ENCODE measurements at regions not wholly inside any gene's neighbourhood (a gene's known extent, or its start where the extent isn't known, plus 50 kb on each side); places are given as distances from the start of the nearest gene placed in this dataset.

- no peak for DNase-seq (ENCODE audit: low read depth in 3 of 3, low spot score in 2 of 3)
These were observed 141.5 kb downstream of the VEGFA start for GRCh38 chr6:43911354-43912115.

- DNase-seq (ENCODE audit: low read depth in 3 of 3, low spot score in 2 of 3) = no peak
These were observed 140.8 kb downstream of the VEGFA start for GRCh38 chr6:43910638-43911353.

GRCh38 chr6:43910149-43910637 is 140.2 kb downstream of the VEGFA start:
- no peak for DNase-seq (ENCODE audit: low read depth in 3 of 3, low spot score in 2 of 3)

GRCh38 chr6:43909474-43910148 is 139.6 kb downstream of the VEGFA start:
- DNase-seq (ENCODE audit: low read depth in 3 of 3, low spot score in 2 of 3) = no peak

GRCh38 chr6:43907789-43908472 is 137.9 kb downstream of the VEGFA start:
- DNase-seq (ENCODE audit: low read depth in 3 of 3, low spot score in 2 of 3) = no peak

- no peak for DNase-seq (ENCODE audit: low read depth in 3 of 3, low spot score in 2 of 3)
These were observed 137.3 kb downstream of the VEGFA start for GRCh38 chr6:43907312-43907711.

DNA sequence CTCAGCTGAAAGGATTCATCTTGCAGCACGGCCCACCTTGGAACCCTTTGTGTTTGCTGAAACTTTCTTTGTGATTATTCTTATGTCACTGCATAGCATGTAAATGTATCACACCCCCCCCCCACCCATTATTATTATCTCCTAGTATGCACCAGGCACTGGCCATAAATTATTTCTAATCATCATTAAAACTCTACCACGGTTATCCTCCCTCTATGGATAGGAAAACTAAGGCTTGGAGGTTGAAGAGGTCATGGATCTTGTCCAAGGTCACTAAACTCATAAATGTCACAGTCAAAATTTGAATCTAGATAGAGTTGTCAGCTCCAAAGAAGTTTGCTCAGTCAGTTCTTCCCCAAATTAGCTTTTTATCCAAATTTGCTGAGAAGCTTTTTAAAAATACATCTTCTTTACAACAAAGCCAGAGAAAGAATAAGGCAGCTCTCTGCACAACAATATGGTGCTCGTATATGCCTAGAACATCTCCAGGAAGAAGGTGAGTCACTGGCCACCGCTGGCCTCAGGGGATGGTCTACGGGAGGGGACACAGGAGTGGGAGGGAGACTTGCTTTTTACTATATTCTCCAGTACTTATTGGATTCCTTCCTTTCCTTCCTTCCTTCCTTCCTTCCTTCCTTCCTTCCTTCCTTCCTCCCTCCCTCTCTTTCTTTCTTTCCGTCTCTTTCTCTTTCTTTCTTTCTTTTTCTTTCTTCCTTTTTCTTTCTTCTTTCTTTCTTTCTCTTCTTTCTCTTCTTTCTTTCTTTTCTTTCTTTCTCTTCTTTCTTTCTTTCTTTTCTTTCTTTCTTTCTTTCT is 134.5 kb downstream of the VEGFA start:
- no peak for DNase-seq (ENCODE audit: low read depth in 3 of 3, low spot score in 2 of 3)

GRCh38 chr6:43903739-43904290 is 133.8 kb downstream of the VEGFA start:
- no peak for DNase-seq (ENCODE audit: low read depth in 3 of 3, low spot score in 2 of 3)

DNA sequence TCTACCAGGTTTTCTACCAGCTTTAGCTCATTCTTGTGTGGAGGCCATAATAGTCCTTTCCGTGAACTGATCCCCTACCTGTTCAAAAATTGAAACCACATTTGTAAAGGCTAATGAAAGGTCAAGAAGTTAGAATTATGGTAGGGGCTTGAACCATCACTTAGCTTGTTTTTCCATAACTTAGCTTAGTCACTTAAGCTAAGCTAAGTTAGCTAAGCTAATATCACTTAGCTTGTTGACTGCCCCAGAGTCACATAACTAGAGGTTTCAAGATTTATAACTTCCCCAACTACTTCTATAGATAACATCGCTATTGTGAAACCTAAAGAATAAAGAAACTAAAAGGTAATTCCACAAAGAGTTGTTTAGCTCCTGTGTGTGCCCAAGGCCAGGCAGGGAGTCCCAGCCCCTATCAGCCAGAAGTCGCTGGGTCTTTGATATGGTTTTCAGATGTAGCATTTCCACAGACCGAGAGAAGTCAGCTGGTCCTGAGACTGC is 131.8 kb downstream of the VEGFA start:
- DNase-seq (ENCODE audit: low read depth in 3 of 3, low spot score in 2 of 3) = no peak

DNA sequence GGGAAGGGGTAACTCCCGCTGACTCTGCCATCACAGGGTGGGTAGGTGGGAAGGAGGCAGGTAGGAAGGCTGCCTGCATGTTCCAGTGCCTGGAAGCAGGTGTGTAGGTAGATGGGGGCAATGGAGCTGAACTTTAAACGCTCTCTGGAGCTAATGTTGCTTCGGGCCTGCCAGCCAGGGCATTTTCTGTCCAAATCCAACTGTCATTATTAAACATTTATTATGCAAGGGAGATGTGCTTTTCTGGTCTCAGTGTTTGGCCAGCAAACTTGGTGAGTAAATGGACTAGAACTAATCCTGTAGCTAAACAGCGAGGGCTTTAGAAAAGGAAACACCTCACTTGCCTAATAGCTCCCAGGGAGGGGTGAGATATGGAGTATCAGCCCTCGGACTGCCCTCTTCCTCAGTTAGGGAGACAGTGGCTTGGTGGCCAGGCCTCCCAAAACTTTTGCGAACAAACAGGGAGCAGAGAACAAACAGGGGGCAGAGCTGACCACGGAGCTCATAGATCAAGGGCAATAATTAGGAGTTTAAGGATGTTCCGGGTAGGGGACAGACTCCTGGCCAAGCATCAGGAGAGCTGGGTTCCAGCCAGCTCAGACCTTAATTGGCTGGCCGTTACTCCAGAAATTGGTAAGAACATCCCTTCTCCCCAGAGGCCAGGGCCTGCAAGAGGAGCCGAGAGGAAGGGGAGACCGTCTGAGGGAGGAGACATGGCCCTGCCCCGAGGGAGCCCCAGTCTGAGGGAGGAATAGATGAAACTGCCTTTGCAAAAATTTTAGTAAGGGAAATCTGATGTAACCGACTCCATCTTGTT is 131.1 kb downstream of the VEGFA start:
- DNase-seq (ENCODE audit: low read depth in 3 of 3, low spot score in 2 of 3) = no peak

GRCh38 chr6:43900560-43900915 is 130.5 kb downstream of the VEGFA start:
- no peak for DNase-seq (ENCODE audit: low read depth in 3 of 3, low spot score in 2 of 3)

DNA sequence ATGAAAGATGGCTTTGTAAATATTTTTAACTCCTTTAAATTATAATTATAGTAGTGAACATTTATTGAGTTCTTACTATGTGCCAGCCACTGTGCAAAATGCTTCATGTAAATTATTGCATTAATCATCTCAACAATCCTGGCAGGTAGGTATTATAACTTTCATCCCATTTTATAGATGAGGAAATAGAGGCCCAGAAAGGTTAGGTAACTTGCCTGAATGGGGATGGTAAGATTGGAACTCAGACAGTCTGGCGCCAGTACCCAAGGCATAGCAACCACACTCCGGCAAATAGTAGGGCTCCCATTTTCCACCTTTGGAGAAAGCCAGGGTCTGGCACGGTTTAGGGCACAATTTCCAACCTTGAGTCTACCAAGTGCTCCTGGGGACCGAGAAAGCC is 129.8 kb downstream of the VEGFA start:
- DNase-seq (ENCODE audit: low read depth in 3 of 3, low spot score in 2 of 3) = no peak

DNA sequence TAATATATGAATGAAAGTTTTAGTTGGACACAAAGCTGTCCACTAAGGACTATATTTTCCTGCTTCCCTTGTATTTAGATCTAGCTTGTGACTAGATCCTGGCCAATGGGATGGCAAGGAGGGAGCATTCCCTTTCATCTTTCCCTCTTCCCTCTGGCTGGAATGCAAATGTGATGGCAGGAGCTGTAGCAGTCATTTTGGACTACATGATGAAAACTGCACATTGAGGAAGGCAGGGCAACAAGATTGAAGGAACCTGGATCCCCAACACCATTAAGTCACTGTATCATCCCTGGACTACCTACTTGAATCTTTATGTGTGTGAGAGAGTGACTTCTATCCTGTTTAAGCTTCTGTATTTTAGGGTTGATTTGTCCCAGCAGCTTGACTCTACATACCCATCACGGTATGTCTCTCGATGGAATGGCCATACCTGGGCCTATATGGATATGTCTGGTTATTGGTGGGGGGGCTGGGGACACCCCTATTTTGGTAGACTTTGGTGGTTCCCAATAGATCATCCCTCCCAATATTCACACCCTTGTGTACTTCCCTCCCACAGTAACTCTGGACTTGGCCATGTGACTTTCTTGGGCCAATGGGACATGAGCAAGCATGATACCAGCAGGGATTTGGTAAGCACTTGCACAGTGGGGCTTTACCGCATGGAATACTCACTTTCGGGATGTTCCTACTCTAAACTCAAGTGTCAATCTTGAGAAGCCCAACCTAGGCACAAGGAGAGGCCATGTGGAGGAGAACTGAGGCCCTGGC is 128.5 kb downstream of the VEGFA start:
- DNase-seq (ENCODE audit: low read depth in 3 of 3, low spot score in 2 of 3) = no peak

DNA sequence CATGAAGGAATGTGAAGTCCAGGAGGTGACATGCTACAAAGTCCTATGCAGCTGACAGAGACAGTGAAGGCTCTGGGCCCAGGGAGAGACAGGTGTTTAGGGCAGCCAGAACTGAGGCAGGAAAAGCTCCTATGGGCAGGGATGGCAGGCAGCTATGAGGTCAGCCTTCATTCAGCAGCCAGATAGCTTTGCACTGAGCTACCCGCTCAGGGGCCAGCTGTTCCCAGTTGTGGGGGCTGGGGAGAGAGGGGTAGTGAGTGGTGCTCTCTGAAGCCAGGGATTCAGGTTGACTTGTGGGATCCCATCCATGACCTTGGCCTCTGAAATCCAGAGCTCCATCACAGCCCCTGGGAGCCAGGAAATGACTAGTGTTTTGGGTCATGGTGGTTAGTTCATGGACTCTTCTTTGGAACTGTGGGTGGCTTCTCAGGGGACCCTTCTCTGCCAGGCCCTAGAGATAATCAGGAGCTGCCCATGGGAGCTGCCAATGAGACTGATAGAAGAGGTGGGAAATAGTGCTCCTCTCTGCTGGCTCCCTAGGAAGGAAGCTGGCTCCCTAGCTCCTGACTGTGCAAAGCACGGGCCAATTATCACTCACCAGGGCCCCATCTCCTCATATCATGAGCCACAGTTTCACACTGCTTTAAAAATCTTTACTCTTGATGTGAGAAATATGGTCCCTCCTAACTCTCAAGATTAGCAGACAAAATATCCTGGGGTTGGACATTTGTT is 127.7 kb downstream of the VEGFA start:
- no peak for DNase-seq (ENCODE audit: low read depth in 3 of 3, low spot score in 2 of 3)

DNA sequence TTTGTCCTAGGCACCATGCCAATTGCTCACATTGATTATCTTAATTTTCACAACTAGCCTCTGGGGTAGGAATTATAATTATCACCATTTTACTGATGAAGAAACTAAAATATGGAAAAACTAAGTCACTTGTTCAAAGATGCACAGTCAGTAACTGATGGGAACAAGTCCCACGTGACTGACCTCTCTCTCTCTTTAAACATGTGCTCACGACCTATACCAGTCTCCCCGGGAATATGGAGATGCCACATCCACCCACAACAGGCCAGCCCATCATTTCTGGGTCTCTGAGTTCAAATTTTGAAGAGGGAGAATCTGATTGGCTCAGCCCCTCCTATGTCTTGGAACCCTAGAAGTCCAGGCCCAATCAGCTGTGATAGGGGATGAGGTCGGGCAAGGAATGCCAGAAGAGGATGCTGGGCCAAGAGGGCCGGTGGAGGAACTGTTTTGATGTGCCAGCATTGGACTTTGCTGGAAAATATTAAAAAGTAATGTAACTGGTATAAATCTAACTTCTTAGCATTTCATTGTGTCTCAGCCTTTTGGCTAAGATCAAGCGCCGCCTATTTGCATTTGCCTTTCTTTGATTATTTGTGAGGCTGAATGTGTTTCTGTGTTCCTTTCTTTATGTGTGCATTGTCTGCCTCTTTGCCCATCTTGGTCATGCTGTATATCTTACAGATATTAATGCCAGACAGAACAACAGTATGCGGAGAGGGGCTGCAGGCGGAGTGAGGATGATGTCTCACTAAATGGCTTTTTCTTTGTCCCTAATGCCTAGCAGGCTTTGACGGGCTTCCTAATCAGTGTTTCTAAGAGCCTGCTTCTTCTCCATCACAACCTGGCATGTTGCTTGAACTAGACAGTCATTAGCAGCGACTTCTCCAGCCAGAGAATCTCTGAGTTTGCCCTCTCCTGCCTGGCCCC is 126.6 kb downstream of the VEGFA start:
- no peak for DNase-seq (ENCODE audit: low read depth in 3 of 3, low spot score in 2 of 3)

DNA sequence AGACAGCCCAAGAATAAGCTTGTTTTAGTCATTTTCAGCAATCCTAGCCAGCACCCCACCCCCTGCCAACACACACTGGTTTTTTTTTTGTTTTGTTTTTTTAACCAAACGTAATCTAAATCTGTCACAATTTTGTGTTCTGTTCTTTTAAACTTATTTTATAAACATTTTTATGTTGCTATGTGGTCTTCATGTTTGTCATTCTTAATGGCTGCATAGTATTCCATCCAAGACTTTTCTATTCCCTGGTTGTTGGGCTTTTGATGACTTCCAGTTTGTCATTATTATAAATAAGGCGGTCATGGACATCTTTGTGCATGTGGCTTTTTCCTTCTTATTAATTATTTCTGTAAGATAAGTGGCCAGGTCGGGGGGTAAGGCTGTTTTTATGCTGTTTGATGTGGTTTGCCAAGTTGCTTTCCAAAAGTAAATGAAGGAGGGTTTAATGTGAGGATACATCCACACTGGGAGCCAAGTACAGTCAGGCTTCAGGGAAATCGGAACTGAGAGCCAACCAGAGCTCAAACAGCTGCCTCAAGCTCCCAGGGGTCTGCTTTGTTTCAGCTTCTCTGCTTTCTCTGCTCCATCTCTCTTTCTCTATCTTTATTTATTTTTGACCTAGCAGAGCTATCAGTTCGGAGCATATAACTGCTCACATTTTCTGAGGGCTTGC is 125.8 kb downstream of the VEGFA start:
- DNase-seq (ENCODE audit: low read depth in 3 of 3, low spot score in 2 of 3) = no peak

Measured in right renal cortex interstitium (tissue), 3 donors.